Pancreas (tissue), 10 donors: ENCODE measurements at regions not wholly inside any gene's neighbourhood (a gene's known extent, or its start where the extent isn't known, plus 50 kb on each side); places are given as distances from the start of the nearest gene placed in this dataset.
A peak's percentile ranks its signal among the peaks of the same experiment; 100 is the strongest.
"Not testable (repeated sequence)": the region's sequence is repeated elsewhere in the genome, so short reads cannot be mapped to it uniquely, and the experiment has no call there.

Experiments
- ATAC-seq, 4 donors: fragments of 200-7000 bp; cut with Tn5 transposase; one replicate each; pipeline versions ENCODE4 v1.8.0 to v1.9.1; 2020; ENCODE audit warnings: mild to moderate bottlenecking in 4 of 4, moderate library complexity in 4 of 4
- DNase-seq, 6 donors: peaks; one replicate each; pipeline ENCODE4 v3.0.0-alpha.2; 2020
- FAIRE-seq: peaks from 2 replicates; lab custom pipeline; 2012; peaks lifted over from hg19 to GRCh38; lab: Jason Lieb, UNC
- H3K27ac ChIP-seq, 4 donors: fragments of 200-600 bp; sonication (generic); 1 replicate in 3 of 4; 2 replicates in 1 of 4; pipeline versions ENCODE4 v1.5.0 to v1.8.0; 2020
- H3K27me3 ChIP-seq, 4 donors: fragments of 200-600 bp; one replicate each; pipeline ENCODE4 v1.8.0; 2021
- H3K36me3 ChIP-seq, 3 donors: fragments of 200-600 bp; sonication (generic) in 1 of 3; one replicate each; pipeline versions ENCODE4 v1.5.0 to v1.8.0; 2020 to 2021
- H3K4me1 ChIP-seq, 3 donors: fragments of 200-600 bp; one replicate each; pipeline ENCODE4 v1.8.0; 2021
- H3K4me3 ChIP-seq, 4 donors: fragments of 200-600 bp; sonication (generic) in 2 of 4; one replicate each; pipeline versions ENCODE4 v1.5.0 to v1.8.0; 2020 to 2021
- H3K9me3 ChIP-seq, 4 donors: fragments of 200-600 bp; one replicate each; pipeline ENCODE4 v1.8.0; 2021
- WGBS, 2 donors: extraction: QIAGEN DNeasy Blood & Tissue Kit; methylation state at CpG; one replicate each; pipeline ENCODE4 v1.1.7; 2013; 5-methylcytosine and 5-hydroxymethylcytosine counted together
- intact Hi-C, 3 donors: fragments of 100-400 bp; cut with DNase I; formaldehyde crosslinking; loops; one replicate each; pipeline versions ENCODE4 v1.11.1 to v1.14.2; 2022
- TF ChIP-seq, protein P1 (sequence below), 4 donors: fragments of 200-600 bp; sonication (generic) in 3 of 4; IDR thresholded peaks; one replicate each; pipeline versions ENCODE4 v1.5.0 to v1.8.0; 2021; ENCODE audit warnings: antibody characterized with exemption in 4 of 4
- donor health status: healthy with polysubstance abuse.
- donor health status: DM: no; HTN: no; CAD: no; lungs with moderate emphysema.
- donor health status: DM: no; HTN: no; CAD: no.
- donor health status: control.
- donor health status: control.
- donor health status: Bipolar disorder and iron deficiency.
- donor health status: DM: yes; HTN: yes; CAD: no.
- donor health status: DM: no; HTN: no; CAD: no.
- donor health status: DM: no; HTN: no; CAD: no.
- donor health status: DM: yes; HTN: yes; CAD: no.

DNA sequence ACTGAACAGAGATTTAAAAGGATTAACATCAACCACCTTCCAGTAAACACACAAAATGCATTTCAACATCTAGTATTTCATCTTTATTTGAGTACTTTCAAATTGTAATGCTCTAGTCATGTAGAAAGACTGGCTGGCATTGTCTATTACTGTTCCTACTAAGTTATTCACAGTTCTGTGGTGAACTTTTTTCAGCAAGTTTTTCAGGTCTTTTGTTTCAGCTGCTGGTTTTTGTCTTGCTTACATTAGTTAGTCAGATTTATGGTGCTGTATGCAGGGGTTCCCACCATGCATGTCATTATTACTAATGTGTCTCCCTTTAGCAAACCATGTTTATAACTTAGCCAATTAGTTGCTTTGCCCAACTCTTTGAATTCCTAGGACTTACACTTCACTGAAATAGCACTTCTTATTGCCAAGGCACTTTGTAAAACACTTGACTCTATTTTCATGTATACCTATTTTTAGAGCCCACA, 253.4 kb upstream of the KITLG start:
- H3K4me3 ChIP-seq, result no peak overlapping the region
- no peak for ATAC-seq
- H3K36me3 ChIP-seq, result no peaks in the 10 kb centered on the region
- intact Hi-C loops, result no loop called here
- no peaks in the 10 kb centered on the region for H3K9me3 ChIP-seq
- TF ChIP-seq, protein P1, sequence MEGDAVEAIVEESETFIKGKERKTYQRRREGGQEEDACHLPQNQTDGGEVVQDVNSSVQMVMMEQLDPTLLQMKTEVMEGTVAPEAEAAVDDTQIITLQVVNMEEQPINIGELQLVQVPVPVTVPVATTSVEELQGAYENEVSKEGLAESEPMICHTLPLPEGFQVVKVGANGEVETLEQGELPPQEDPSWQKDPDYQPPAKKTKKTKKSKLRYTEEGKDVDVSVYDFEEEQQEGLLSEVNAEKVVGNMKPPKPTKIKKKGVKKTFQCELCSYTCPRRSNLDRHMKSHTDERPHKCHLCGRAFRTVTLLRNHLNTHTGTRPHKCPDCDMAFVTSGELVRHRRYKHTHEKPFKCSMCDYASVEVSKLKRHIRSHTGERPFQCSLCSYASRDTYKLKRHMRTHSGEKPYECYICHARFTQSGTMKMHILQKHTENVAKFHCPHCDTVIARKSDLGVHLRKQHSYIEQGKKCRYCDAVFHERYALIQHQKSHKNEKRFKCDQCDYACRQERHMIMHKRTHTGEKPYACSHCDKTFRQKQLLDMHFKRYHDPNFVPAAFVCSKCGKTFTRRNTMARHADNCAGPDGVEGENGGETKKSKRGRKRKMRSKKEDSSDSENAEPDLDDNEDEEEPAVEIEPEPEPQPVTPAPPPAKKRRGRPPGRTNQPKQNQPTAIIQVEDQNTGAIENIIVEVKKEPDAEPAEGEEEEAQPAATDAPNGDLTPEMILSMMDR (IDR thresholded peaks at IDR 0.05), result no peak
- no peak for DNase-seq
- no peaks in the 10 kb centered on the region for H3K27me3 ChIP-seq
- FAIRE-seq, result no peak
- H3K27ac ChIP-seq, result no peak overlapping the region
- no peaks in the 10 kb centered on the region for H3K4me1 ChIP-seq

DNA sequence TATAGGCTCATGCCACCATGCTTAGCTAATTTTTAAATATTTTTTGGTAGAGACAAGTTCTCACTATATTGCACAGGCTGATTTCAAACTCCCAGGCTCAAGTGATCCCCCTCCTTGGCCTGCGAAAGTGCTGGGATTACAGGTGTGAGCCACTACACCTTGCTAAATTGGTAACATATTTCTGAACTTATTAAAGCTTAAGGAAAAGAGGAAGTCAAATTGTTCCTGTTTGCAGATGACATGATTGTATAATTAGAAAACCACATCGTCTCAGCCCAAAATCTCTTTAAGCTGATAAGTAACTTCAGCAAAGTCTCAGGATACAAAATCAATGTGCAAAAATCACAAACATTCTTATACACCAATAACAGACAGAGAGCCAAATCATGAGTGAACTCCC, 248.3 kb upstream of the KITLG start:
- H3K4me1 ChIP-seq, H3K4me3 ChIP-seq, H3K27me3 ChIP-seq, intact Hi-C loops, FAIRE-seq, DNase-seq, H3K36me3 ChIP-seq, ATAC-seq, H3K9me3 ChIP-seq, H3K27ac ChIP-seq: not testable (repeated sequence)
- WGBS, 2 donors, result 80 to 85% methylated on average over 2 of the region's 2 CpGs

DNA sequence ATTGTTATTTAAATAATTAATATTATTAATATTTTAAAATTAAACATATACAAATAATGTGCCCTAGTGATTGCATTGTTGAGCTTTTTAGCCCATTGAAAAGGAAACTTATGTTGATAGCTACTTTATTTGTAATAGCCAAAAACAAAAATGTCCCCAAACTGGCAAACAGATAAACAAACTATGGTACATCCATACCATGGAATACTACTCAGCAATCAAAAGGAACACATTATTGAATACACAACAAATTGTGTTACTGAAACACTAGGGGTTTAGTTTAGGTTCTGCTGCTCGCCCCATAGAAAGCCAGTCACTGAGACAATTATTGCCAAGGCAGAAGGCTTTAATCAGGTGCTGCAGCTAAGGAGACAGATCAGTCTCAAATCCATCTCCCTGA, 239.7 kb upstream of the KITLG start:
- ATAC-seq, result no peak
- DNase-seq, result no peak
- H3K36me3 ChIP-seq, result no peaks in the 10 kb centered on the region
- TF ChIP-seq, protein P1 (IDR thresholded peaks at IDR 0.05), result no peak
- H3K4me3 ChIP-seq, result no peak overlapping the region
- H3K9me3 ChIP-seq, result no peaks in the 10 kb centered on the region
- FAIRE-seq, result no peak
- no peak overlapping the region for H3K27ac ChIP-seq
- 97 to 98% methylated on average over 1 of the region's 1 CpG for WGBS, 2 donors
- H3K4me1 ChIP-seq, result peaks cover 10 to 11% (median 11%) of the 10 kb centered on the region in 3 donors
- intact Hi-C loops, result no loop called here
- H3K27me3 ChIP-seq, result no peaks in the 10 kb centered on the region

DNA sequence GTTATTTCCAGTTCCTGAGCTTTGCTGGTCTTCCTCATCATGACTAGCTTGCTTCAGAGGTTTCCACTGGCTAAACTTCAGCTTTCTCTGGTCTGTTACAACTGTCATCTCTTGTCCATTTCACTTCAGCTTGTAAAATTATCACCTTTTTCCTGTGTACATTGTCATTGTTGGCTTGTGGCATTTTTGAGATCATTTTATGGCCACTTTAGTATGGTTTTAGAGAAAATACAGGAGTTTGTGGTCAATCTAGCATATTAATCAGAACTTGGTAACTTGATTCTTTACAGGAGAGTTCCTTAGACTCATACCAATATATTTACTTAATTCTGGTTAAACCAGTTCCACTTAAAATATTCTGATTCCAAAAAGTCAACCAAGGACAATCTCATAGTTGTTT, 235.9 kb upstream of the KITLG start:
- Histone ChIP-seq H3K4me3 (no peak overlapping the region), H3K9me3 (no peaks in the 10 kb centered on the region), H3K4me1 (peaks cover 11 to 30% (median 20%) of the 10 kb centered on the region in 3 donors), H3K27ac (peak overlapping the region in 1 of 4 donors; percentile 45), H3K27me3 (no peaks in the 10 kb centered on the region), H3K36me3 (no peaks in the 10 kb centered on the region)
- intact Hi-C loops, result no loop called here
- ATAC-seq (peak; percentile 56 to 86 (median 83)), DNase-seq (no peak), FAIRE-seq (no peak)
- TF ChIP-seq, protein P1 (IDR thresholded peaks at IDR 0.05), result no peak

DNA sequence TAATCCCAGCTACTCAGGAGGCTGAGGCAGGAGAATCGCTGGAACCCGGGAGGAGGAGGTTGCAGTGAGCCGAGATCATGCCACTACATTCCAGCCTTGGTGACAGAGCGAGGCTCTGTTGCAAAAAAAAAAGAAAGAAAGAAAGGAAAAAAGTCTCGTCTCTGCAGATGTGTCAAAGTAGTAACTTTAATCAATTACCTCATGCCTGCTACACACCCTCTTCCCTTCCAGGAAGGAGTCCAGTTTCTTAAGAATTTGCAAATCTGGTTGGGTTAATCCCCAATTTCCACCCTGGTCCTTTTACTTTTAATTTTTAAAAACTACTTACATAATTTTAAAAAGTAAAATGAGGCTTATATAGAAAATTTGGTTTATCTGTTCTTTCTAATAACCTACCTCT, 234.5 kb upstream of the KITLG start:
- TF ChIP-seq, protein P1 (IDR thresholded peaks at IDR 0.05), result no peak
- Histone ChIP-seq H3K27ac (no peak overlapping the region), H3K36me3 (no peaks in the 10 kb centered on the region), H3K27me3 (no peaks in the 10 kb centered on the region), H3K4me1 (peaks cover 11 to 30% (median 20%) of the 10 kb centered on the region in 3 donors), H3K4me3 (no peak overlapping the region), H3K9me3 (no peaks in the 10 kb centered on the region)
- DNase-seq (no peak), FAIRE-seq (no peak), ATAC-seq (peak in 1 of 4 donors; percentile 55)
- intact Hi-C loops, result no loop called here
- 87 to 93% methylated on average over 5 of the region's 5 CpGs for WGBS, 2 donors
